ENCODE measurements at regions not wholly inside any gene's neighbourhood (a gene's known extent, or its start where the extent isn't known, plus 50 kb on each side); places are given as distances from the start of the nearest gene placed in this dataset.

DNA sequence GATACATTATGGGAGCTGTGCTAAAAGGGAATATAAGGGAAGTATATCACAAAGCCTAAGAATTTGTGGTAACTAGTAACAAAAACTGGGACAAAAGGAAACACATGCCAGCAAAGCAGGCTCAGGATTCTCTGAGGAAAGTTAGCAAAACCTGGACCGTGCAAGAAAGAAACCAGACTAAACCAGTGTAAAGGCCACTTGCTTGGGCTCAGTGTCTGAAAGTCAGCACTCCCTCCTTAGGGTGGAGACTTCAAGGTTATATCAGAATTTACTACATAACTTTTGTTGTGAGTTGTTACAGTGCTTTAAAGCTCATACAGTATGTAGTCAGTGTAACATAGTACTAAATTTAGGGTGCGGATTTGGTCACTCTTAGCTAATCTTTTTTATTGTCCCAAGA, 269.9 kb upstream of the GADL1 start:
- Mint-ChIP-seq H3K9me3 (ENCODE audit: unreplicated experiment) (no peaks in the 10 kb centered on the region), H3K4me3 (ENCODE audit: unreplicated experiment) (no peak overlapping the region), H3K4me1 (ENCODE audit: low read depth, unreplicated experiment) (peaks cover 41% of the 10 kb centered on the region), H3K36me3 (ENCODE audit: low read depth, unreplicated experiment) (no peaks in the 10 kb centered on the region), H3K27ac (ENCODE audit: unreplicated experiment) (no peak overlapping the region), H3K27me3 (ENCODE audit: low read depth, unreplicated experiment) (no peaks in the 10 kb centered on the region)
- Histone ChIP-seq H3K4me3 (ENCODE audit: insufficient read depth, low read depth, low read length) (no peak overlapping the region), H3K27ac (ENCODE audit: low read depth, low read length) (no peak overlapping the region), H3K4me1 (ENCODE audit: insufficient read depth, low read length) (peaks cover 34% of the 10 kb centered on the region), H3K36me3 (ENCODE audit: insufficient read depth, low read length) (no peaks in the 10 kb centered on the region), H3K79me2 (ENCODE audit: insufficient read depth, low read length) (no peaks in the 10 kb centered on the region), H3K27me3 (ENCODE audit: insufficient read depth, low read length) (no peaks in the 10 kb centered on the region), H4K20me1 (ENCODE audit: insufficient read depth, low read length) (no peaks in the 10 kb centered on the region), H3K9me3 (ENCODE audit: insufficient read depth, low read depth, low read length) (no peaks in the 10 kb centered on the region), H3K9ac (ENCODE audit: low read length) (no peak overlapping the region), H3K4me2 (ENCODE audit: low read length) (no peak overlapping the region), H2AFZ (ENCODE audit: low read depth, low read length) (no peak overlapping the region)
- TF ChIP-seq EZH2 (IDR thresholded peaks at IDR 0.05; ENCODE audit: insufficient read depth, low read length): no peak
- TF ChIP-seq, protein P1, sequence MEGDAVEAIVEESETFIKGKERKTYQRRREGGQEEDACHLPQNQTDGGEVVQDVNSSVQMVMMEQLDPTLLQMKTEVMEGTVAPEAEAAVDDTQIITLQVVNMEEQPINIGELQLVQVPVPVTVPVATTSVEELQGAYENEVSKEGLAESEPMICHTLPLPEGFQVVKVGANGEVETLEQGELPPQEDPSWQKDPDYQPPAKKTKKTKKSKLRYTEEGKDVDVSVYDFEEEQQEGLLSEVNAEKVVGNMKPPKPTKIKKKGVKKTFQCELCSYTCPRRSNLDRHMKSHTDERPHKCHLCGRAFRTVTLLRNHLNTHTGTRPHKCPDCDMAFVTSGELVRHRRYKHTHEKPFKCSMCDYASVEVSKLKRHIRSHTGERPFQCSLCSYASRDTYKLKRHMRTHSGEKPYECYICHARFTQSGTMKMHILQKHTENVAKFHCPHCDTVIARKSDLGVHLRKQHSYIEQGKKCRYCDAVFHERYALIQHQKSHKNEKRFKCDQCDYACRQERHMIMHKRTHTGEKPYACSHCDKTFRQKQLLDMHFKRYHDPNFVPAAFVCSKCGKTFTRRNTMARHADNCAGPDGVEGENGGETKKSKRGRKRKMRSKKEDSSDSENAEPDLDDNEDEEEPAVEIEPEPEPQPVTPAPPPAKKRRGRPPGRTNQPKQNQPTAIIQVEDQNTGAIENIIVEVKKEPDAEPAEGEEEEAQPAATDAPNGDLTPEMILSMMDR (IDR thresholded peaks at IDR 0.05; ENCODE audit: insufficient read depth, low read depth, low read length): no peak
- FAIRE-seq: no peak
- DNase-seq (ENCODE audit: low read depth): no peak

DNA sequence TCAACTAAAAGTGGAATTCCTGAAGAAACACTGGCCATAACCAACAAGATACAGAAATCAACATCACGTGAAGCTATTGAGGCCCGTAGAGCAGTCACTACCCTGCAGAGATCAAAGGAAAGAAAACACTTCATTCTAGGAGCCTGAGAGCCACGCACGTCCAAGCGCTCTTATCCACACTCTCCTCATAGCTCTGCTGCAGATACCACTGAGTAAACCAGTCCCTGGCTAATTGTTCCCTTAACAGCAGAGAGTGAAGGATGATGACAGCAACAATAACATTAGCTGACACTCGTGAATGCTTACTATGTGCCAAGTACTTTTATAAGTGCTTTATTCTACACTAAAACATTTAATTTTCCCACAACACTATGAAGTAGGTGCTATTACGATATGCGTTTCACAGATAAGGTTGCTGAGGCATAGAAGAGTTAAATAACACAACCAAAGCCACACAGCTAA, 271.0 kb upstream of the GADL1 start:
- Mint-ChIP-seq H3K9me3 (ENCODE audit: unreplicated experiment) (no peaks in the 10 kb centered on the region), H3K4me1 (ENCODE audit: low read depth, unreplicated experiment) (peaks cover 45% of the 10 kb centered on the region), H3K36me3 (ENCODE audit: low read depth, unreplicated experiment) (no peaks in the 10 kb centered on the region), H3K4me3 (ENCODE audit: unreplicated experiment) (no peak overlapping the region), H3K27me3 (ENCODE audit: low read depth, unreplicated experiment) (no peaks in the 10 kb centered on the region), H3K27ac (ENCODE audit: unreplicated experiment) (peak overlapping the region; percentile 70)
- Histone ChIP-seq H3K27ac (ENCODE audit: low read depth, low read length) (peak overlapping the region; percentile 86), H3K4me2 (ENCODE audit: low read length) (peak overlapping the region; percentile 77), H3K36me3 (ENCODE audit: insufficient read depth, low read length) (no peaks in the 10 kb centered on the region), H3K27me3 (ENCODE audit: insufficient read depth, low read length) (no peaks in the 10 kb centered on the region), H4K20me1 (ENCODE audit: insufficient read depth, low read length) (no peaks in the 10 kb centered on the region), H3K9me3 (ENCODE audit: insufficient read depth, low read depth, low read length) (no peaks in the 10 kb centered on the region), H3K4me1 (ENCODE audit: insufficient read depth, low read length) (peaks cover 35% of the 10 kb centered on the region), H3K4me3 (ENCODE audit: insufficient read depth, low read depth, low read length) (peak overlapping the region; percentile 33), H3K9ac (ENCODE audit: low read length) (peak overlapping the region; percentile 67), H2AFZ (ENCODE audit: low read depth, low read length) (peak overlapping the region; percentile 46), H3K79me2 (ENCODE audit: insufficient read depth, low read length) (no peaks in the 10 kb centered on the region)
- TF ChIP-seq, protein P1 (IDR thresholded peaks at IDR 0.05; ENCODE audit: insufficient read depth, low read depth, low read length): no peak
- TF ChIP-seq EZH2 (IDR thresholded peaks at IDR 0.05; ENCODE audit: insufficient read depth, low read length): no peak
- FAIRE-seq (peak; percentile 39), DNase-seq (ENCODE audit: low read depth) (peak; percentile 78)

DNA sequence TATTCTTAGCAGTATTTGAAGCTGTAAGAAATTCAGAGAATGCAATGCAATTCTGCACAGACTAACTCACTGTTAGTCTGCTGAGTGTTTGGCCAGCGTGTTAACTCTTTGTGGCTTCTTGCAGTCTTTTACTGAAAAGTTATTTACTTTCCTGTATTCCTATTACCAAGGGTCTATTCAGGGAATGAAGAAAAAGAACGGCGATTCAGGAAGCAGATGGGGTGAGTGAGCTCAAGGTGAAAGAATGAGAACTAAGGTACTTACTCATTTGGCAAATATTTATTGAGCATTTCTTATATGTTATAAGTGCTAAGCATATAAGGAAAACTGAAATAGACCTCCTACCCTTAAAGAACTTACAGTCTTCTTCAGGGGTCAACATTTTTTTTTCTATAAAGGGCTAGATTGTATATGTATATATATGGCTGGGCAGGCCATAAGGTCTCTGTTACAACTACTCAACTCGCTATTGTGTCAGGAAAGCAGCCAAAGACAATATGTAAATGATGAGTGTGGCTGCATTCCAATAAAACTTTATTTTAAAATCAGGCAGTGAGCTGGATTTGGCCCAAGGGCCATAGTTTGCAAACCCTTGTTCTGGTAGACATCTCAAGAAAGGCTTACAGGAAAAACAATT, 271.9 kb upstream of the GADL1 start:
- peak overlapping the region; percentile 70 for H3K27ac Mint-ChIP-seq (ENCODE audit: unreplicated experiment)
- no peaks in the 10 kb centered on the region for H3K27me3 Mint-ChIP-seq (ENCODE audit: low read depth, unreplicated experiment)
- Histone ChIP-seq H4K20me1 (ENCODE audit: insufficient read depth, low read length) (no peaks in the 10 kb centered on the region), H3K4me1 (ENCODE audit: insufficient read depth, low read length) (peaks cover 44% of the 10 kb centered on the region), H3K4me3 (ENCODE audit: insufficient read depth, low read depth, low read length) (peak overlapping the region; percentile 33), H2AFZ (ENCODE audit: low read depth, low read length) (no peak overlapping the region), H3K36me3 (ENCODE audit: insufficient read depth, low read length) (no peaks in the 10 kb centered on the region), H3K79me2 (ENCODE audit: insufficient read depth, low read length) (no peaks in the 10 kb centered on the region), H3K9me3 (ENCODE audit: insufficient read depth, low read depth, low read length) (no peaks in the 10 kb centered on the region), H3K27ac (ENCODE audit: low read depth, low read length) (peak overlapping the region; percentile 86), H3K27me3 (ENCODE audit: insufficient read depth, low read length) (no peaks in the 10 kb centered on the region), H3K9ac (ENCODE audit: low read length) (peak overlapping the region; percentile 67), H3K4me2 (ENCODE audit: low read length) (peak overlapping the region; percentile 77)
- no peaks in the 10 kb centered on the region for H3K9me3 Mint-ChIP-seq (ENCODE audit: unreplicated experiment)
- H3K4me1 Mint-ChIP-seq (ENCODE audit: low read depth, unreplicated experiment): peaks cover 54% of the 10 kb centered on the region
- no peaks in the 10 kb centered on the region for H3K36me3 Mint-ChIP-seq (ENCODE audit: low read depth, unreplicated experiment)
- FAIRE-seq (peak; percentile 86), DNase-seq (ENCODE audit: low read depth) (peak; percentile 94)
- no peak for TF ChIP-seq EZH2 (IDR thresholded peaks at IDR 0.05; ENCODE audit: insufficient read depth, low read length)
- TF ChIP-seq, protein P1 (IDR thresholded peaks at IDR 0.05; ENCODE audit: insufficient read depth, low read depth, low read length): no peak
- H3K4me3 Mint-ChIP-seq (ENCODE audit: unreplicated experiment): no peak overlapping the region
